ENCODE measurements at regions not wholly inside any gene's neighbourhood (a gene's known extent, or its start where the extent isn't known, plus 50 kb on each side); places are given as distances from the start of the nearest gene placed in this dataset.

DNA sequence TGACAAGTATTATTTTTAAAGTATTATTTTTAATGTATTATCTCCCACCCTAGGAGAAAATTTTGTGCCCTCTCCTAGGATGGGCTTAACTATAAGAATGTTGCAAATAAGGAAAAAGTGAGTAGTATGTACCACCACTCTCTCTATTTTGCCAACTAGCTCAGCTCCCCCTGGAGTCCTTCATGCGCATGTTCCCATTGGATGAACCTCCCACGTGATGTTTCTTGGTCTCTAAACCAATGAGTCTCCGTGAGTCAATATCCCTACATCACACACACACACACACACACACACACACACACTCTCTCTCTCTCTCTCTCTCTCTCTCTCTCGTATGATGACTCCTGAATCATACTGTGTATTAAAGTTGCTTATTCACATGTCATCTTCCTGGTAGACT is 129.7 kb upstream of the ZFP42 start:
- no peak for DNase-seq (ENCODE audit: low read depth)
- TF ChIP-seq, protein P1, sequence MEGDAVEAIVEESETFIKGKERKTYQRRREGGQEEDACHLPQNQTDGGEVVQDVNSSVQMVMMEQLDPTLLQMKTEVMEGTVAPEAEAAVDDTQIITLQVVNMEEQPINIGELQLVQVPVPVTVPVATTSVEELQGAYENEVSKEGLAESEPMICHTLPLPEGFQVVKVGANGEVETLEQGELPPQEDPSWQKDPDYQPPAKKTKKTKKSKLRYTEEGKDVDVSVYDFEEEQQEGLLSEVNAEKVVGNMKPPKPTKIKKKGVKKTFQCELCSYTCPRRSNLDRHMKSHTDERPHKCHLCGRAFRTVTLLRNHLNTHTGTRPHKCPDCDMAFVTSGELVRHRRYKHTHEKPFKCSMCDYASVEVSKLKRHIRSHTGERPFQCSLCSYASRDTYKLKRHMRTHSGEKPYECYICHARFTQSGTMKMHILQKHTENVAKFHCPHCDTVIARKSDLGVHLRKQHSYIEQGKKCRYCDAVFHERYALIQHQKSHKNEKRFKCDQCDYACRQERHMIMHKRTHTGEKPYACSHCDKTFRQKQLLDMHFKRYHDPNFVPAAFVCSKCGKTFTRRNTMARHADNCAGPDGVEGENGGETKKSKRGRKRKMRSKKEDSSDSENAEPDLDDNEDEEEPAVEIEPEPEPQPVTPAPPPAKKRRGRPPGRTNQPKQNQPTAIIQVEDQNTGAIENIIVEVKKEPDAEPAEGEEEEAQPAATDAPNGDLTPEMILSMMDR (IDR thresholded peaks at IDR 0.05; ENCODE audit: low read depth, low read length, missing control alignments) = no peak
- H3K4me3 ChIP-seq (ENCODE audit: low read depth, low read length) = no peak overlapping the region

DNA sequence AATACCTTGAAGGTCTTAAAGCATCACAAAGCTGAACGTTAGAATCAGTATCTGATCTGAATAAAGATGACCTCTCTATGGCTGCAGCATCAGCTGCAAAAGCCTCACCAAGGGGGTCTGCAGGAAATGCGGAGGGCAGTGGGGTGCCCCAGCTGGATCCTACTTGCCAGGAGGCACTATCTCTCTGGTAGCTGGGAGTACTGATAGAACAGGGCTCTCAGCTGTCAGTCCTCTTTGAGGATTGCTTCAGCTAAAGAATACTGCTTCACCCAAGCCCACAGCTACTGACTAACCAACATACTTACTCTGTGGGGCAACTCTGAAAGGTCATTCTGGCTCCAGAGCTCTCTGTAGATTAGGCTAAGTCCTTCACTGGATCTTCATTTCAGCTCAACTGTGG is 112.5 kb upstream of the ZFP42 start:
- no peak for DNase-seq (ENCODE audit: low read depth)
- TF ChIP-seq, protein P1 (IDR thresholded peaks at IDR 0.05; ENCODE audit: low read depth, low read length, missing control alignments) = no peak
- H3K4me3 ChIP-seq (ENCODE audit: low read depth, low read length) = no peak overlapping the region

- H3K4me3 ChIP-seq (ENCODE audit: low read depth, low read length) = no peak overlapping the region
- DNase-seq (ENCODE audit: low read depth) = no peak
- TF ChIP-seq, protein P1 (IDR thresholded peaks at IDR 0.05; ENCODE audit: low read depth, low read length, missing control alignments) = no peak
Measured at GRCh38 chr4:187883836-187884475, 111.6 kb upstream of the ZFP42 start.

DNA sequence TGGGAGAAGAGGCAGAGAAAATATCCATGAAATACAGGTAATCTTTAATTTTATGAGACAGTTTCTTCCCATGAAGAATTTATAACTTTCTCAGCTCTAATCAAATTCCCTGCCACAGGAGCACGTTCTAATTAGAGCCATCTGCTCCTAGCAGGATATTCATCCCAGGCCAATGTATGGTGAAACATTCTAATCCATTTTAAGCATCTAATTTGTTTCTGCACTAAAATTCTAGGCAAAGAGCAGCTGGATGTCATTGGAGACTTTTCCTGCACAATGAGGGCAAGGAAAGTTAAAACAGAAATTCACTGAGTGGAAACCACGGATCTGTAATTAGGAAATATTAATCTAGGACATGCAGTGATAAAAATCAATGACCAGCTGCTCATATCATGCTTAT is 107.7 kb upstream of the ZFP42 start:
- H3K4me3 ChIP-seq (ENCODE audit: low read depth, low read length) = no peak overlapping the region
- TF ChIP-seq, protein P1 (IDR thresholded peaks at IDR 0.05; ENCODE audit: low read depth, low read length, missing control alignments) = no peak
- DNase-seq (ENCODE audit: low read depth) = no peak

DNA sequence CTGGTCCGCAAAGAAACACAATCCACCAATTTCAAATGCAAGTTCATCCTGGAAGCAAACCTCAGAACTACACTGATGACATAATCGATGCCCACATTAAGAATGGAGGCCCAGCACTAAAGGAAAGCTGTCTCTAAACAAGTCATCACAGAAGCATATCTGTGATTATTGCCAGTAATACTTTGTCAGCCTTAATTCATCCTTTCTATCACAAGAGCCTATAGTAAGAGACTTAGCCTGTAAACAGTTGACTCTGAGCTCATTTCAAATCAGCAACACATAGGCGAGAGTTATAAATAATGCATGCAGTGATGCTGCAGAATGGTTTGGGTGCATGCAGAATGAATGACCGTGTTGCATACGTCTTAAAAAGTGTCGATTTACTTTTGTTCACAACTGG is 105.9 kb upstream of the ZFP42 start:
- H3K4me3 ChIP-seq (ENCODE audit: low read depth, low read length) = no peak overlapping the region
- TF ChIP-seq, protein P1 (IDR thresholded peaks at IDR 0.05; ENCODE audit: low read depth, low read length, missing control alignments) = no peak
- DNase-seq (ENCODE audit: low read depth) = no peak

DNA sequence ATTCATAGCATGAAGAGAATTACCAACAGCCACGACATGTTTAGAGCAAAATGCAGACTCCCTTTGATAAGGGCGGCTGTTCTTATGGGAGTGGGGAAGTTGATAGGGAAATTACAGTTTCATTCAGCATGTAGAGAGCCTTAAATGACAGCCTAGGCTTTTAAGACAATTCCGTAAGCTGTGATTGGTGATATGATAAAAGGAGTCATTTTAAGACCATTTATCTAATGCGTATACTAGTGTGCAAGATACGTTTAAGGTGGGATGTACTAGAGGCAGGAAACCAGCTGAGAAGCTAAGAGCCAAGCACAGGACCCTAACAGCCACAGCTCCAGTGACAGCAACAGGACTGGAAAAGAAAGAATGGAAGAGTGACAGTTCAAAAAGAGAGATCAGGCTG is 102.2 kb upstream of the ZFP42 start:
- DNase-seq (ENCODE audit: low read depth) = no peak
- H3K4me3 ChIP-seq (ENCODE audit: low read depth, low read length) = no peak overlapping the region
- TF ChIP-seq, protein P1 (IDR thresholded peaks at IDR 0.05; ENCODE audit: low read depth, low read length, missing control alignments) = no peak

GRCh38 chr4:187903106-187903505 is 92.5 kb upstream of the ZFP42 start:
- no peak for DNase-seq (ENCODE audit: low read depth)
- TF ChIP-seq, protein P1 (IDR thresholded peaks at IDR 0.05; ENCODE audit: low read depth, low read length, missing control alignments) = no peak

More at GRCh38 chr4:187903106-187903505, 92.5 kb upstream of the ZFP42 start:
- H3K4me3 ChIP-seq (ENCODE audit: low read depth, low read length) = no peak overlapping the region
